ENCODE measurements at regions not wholly inside any gene's neighbourhood (a gene's known extent, or its start where the extent isn't known, plus 50 kb on each side); places are given as distances from the start of the nearest gene placed in this dataset.

- TF ChIP-seq CTCF (IDR thresholded peaks at IDR 0.05) (no peak), POLR2A (IDR thresholded peaks at IDR 0.05) (no peak)
Measured at GRCh38 chr10:44004913-44005787, 356.5 kb upstream of the ZNF32 start.

All from tibial nerve (tissue), 3 donors.